ENCODE measurements at regions not wholly inside any gene's neighbourhood (a gene's known extent, or its start where the extent isn't known, plus 50 kb on each side); places are given as distances from the start of the nearest gene placed in this dataset.

DNA sequence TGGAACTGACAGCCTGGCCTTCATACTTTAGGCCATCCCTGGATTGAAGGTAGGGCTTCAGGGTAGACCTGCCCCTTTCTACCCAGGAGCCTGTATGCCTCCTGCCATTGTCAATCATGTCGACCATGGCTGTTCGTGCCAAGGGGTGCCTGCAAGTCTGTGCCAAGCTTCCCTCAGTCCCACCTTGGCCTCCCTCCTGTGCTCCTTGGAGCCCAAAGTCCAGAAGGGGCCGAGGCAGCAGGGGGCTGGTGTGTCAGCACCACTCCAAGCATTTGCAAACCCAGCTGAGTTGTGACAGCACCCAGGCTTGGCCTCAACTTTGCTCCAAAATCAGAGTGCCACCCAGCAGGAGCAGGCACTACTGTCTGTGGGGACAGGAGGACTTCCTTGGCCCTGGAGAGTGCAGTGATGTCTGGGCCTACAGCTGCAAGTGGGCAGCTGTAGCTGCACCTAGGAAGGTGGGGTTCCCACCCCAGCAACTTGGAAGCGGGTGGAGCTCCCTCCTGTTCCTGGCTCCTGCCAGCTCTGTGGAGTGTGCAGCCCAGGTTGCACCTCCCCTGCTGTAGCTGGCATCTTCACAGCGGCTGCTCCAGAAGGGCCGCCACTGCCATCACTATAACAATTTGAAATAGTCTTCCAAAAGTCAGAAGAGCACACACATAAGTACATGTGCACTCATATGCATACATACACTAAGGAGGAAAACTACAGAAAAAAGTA, 1719.3 kb downstream of the HACE1 start:
- Mint-ChIP-seq H3K27me3 (no peaks in the 10 kb centered on the region), H3K4me3 (no peak overlapping the region), H3K9me3 (no peaks in the 10 kb centered on the region), H3K27ac (no peak overlapping the region), H3K36me3 (ENCODE audit: low read depth) (no peaks in the 10 kb centered on the region), H3K4me1 (ENCODE audit: low read depth) (no peaks in the 10 kb centered on the region)
- DNase-seq (no peak), ATAC-seq (no peak)
- ChIA-PET CTCF (no interaction called here), POLR2A (no interaction called here)
- TF ChIP-seq, protein P1, sequence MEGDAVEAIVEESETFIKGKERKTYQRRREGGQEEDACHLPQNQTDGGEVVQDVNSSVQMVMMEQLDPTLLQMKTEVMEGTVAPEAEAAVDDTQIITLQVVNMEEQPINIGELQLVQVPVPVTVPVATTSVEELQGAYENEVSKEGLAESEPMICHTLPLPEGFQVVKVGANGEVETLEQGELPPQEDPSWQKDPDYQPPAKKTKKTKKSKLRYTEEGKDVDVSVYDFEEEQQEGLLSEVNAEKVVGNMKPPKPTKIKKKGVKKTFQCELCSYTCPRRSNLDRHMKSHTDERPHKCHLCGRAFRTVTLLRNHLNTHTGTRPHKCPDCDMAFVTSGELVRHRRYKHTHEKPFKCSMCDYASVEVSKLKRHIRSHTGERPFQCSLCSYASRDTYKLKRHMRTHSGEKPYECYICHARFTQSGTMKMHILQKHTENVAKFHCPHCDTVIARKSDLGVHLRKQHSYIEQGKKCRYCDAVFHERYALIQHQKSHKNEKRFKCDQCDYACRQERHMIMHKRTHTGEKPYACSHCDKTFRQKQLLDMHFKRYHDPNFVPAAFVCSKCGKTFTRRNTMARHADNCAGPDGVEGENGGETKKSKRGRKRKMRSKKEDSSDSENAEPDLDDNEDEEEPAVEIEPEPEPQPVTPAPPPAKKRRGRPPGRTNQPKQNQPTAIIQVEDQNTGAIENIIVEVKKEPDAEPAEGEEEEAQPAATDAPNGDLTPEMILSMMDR (IDR thresholded peaks at IDR 0.05) = no peak
- intact Hi-C loops (cut with micrococcal nuclease) = no loop called here

DNA sequence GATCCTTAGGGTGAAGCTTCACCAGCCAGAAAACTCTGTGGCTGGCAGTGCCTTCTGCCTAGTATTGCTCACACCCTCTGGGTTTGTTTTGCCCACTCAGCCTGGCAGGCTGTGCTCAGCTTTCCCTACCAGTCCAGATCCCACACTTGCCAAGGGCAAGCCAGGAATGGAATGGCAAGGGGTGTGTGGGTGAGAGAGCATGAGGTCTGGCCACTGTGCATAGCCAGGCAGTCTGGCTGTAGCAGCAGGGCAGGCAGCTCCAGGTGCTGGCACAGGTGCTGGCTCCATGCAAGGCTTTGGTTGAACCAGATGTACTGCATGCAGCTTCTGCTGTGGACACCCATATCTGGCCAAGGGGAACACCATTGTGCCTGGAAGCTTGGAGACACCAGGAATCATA, 1720.3 kb downstream of the HACE1 start:
- no peaks in the 10 kb centered on the region for H3K36me3 Mint-ChIP-seq (ENCODE audit: low read depth)
- POLR2A ChIA-PET = no interaction called here
- TF ChIP-seq, protein P1 (IDR thresholded peaks at IDR 0.05) = no peak
- H3K27me3 Mint-ChIP-seq = no peaks in the 10 kb centered on the region
- H3K9me3 Mint-ChIP-seq = no peaks in the 10 kb centered on the region
- no peak for DNase-seq
- no peak overlapping the region for H3K27ac Mint-ChIP-seq
- CTCF ChIA-PET = no interaction called here
- intact Hi-C loops (cut with micrococcal nuclease) = no loop called here
- H3K4me1 Mint-ChIP-seq (ENCODE audit: low read depth) = no peaks in the 10 kb centered on the region
- H3K4me3 Mint-ChIP-seq = no peak overlapping the region
- ATAC-seq = no peak

DNA sequence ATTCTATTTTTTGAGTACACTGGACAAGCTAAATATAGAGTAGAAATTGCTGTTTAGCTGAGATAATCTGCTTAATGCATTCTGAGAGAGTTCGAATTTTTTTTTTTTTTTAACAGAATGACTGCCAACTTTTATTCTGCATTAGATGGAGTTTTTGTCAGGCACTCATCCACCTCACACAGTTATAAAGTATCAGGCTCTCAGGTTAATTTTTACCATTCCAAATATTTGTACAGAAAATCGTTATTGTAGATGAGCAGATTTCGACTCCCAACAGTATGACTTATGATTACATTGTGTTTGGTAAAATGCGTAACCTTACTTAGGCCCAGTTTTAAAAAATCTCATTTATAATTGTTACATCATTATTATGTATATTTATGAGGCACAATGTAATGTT, 1731.0 kb downstream of the GRIK2 start:
- intact Hi-C loops (cut with micrococcal nuclease) = no loop called here
- ATAC-seq = no peak
- no peaks in the 10 kb centered on the region for H3K4me1 Mint-ChIP-seq (ENCODE audit: low read depth)
- H3K27ac Mint-ChIP-seq = no peak overlapping the region
- TF ChIP-seq, protein P1 (IDR thresholded peaks at IDR 0.05) = no peak
- no peak overlapping the region for H3K4me3 Mint-ChIP-seq
- no peak for DNase-seq
- H3K27me3 Mint-ChIP-seq = no peaks in the 10 kb centered on the region
- ChIA-PET CTCF (no interaction called here), POLR2A (no interaction called here)
- no peaks in the 10 kb centered on the region for H3K9me3 Mint-ChIP-seq
- H3K36me3 Mint-ChIP-seq (ENCODE audit: low read depth) = no peaks in the 10 kb centered on the region

DNA sequence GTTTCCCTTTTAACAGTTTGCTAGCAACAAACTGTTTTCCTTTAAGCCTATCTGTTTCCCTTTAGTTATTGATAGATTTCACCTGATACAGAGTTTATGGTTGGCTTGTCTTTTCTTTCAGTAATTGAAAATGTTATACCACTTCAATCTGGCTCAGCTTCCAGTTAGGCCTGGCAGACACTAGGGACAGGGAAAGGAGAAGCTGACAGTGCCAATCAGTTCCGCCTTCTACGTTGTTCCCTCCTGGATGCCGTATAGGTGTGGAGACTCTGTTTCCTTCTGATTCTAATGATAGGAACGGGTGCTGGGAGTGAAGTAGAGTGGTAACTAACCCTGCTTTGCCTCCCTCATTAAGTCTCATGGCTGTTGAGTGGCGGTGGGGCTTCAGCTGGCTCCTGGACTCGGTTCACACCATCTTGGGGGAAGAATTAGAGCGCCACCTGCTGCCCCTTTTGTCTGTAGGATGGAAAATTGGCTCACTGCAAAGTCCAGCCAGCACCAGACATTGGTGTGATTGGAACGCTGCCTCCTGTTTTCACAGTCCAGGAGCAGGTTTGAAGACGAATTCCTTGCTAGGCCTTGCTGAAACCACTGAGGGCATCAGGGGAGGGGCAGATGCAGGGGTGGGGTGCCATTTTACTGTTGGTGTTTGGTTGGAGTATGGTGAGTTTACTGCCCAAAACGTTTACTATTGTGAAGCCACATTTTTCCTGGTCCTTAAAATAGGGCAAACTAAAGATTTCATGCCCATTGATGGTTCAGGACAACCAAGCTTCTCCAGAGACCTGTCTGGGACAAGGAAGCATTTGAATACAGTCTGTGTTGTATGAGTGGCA, 1729.5 kb downstream of the GRIK2 start:
- no peaks in the 10 kb centered on the region for H3K4me1 Mint-ChIP-seq (ENCODE audit: low read depth)
- H3K4me3 Mint-ChIP-seq = no peak overlapping the region
- DNase-seq = peak; percentile 57
- POLR2A ChIA-PET = no interaction called here
- no peaks in the 10 kb centered on the region for H3K9me3 Mint-ChIP-seq
- intact Hi-C loops (cut with micrococcal nuclease) = no loop called here
- TF ChIP-seq, protein P1 (IDR thresholded peaks at IDR 0.05) = no peak
- H3K36me3 Mint-ChIP-seq (ENCODE audit: low read depth) = no peaks in the 10 kb centered on the region
- no peak overlapping the region for H3K27ac Mint-ChIP-seq
- ATAC-seq = no peak
- H3K27me3 Mint-ChIP-seq = no peaks in the 10 kb centered on the region
- CTCF ChIA-PET = no interaction called here

DNA sequence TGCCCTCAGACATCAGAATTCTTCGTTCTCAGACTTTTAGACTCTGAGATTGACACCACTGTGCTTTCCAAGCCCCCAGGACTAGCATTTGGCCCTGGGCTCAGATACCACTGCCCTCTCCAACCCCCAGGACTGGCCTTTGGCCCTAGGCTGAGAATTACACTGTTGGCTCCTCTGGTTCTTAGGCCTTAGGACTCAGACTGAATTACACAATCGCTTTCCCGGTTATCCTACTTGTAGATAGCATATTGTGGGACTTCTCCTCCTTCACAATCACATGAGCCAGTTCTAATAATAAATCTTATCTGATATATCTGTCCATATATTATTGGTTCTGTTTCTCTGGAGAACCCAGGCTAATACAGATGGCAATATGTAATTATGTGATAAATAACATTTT, 1725.5 kb downstream of the GRIK2 start:
- ChIA-PET CTCF (no interaction called here), POLR2A (no interaction called here)
- DNase-seq = no peak
- Mint-ChIP-seq H3K27ac (no peak overlapping the region), H3K4me3 (no peak overlapping the region), H3K9me3 (peaks cover 3% of the 10 kb centered on the region), H3K27me3 (no peaks in the 10 kb centered on the region), H3K4me1 (ENCODE audit: low read depth) (no peaks in the 10 kb centered on the region), H3K36me3 (ENCODE audit: low read depth) (no peaks in the 10 kb centered on the region)
- intact Hi-C loops (cut with micrococcal nuclease) = no loop called here
- ATAC-seq = no peak
- TF ChIP-seq, protein P1 (IDR thresholded peaks at IDR 0.05) = no peak

All from activated CD8-positive, alpha-beta T cell treated with anti-CD3 and anti-CD28 coated beads for 36 hours (primary cell).